Superior temporal gyrus (tissue), 1 donor: ENCODE measurements at regions not wholly inside any gene's neighbourhood (a gene's known extent, or its start where the extent isn't known, plus 50 kb on each side); places are given as distances from the start of the nearest gene placed in this dataset.
"Not testable (repeated sequence)": the region's sequence is repeated elsewhere in the genome, so short reads cannot be mapped to it uniquely, and the experiment has no call there.

Experiments used
- DNase-seq: peaks from one replicate; pipeline ENCODE4 v3.0.0-alpha.2; 2016; ENCODE audit errors: extremely low spot score

DNA sequence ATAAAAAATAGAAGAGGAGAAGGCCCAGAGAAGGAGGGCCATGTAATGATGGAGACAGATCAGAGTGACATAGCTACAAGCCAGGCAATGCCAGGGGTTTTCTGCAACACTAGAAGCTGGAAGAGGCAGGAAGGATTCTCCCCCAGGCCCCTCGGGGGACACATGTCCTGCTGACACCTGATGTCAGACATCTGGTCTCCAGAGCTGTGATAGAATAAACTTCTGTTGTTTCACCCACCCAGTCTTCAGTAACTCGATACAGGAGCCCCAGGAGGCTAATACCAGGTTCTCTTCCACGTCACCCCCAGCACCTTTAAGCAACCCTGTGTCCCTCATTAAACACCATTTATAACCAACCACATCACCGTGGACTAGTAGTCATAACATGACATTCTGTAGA is 94.9 kb downstream of the TMEM130 start:
- DNase-seq = no peak

DNA sequence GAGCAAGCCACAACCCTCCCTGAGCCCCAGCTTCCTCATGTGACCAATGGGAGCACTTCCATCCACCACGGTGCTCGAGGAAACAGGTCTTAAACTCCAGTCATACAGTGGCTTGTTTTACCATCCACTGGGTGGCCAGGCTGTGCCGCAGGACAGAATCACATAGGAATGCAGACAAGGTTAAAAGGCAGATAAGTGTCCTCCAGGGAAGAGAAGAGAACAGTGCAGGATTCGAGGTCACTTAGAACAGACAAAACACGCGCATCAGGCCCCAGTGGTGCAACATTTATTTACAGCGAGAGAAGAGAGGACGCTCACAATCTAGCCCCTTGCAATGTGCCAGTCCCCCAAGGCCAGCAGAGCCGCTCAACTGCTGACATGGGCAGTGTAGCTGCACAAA is 92.8 kb downstream of the TMEM130 start:
- no peak for DNase-seq

DNA sequence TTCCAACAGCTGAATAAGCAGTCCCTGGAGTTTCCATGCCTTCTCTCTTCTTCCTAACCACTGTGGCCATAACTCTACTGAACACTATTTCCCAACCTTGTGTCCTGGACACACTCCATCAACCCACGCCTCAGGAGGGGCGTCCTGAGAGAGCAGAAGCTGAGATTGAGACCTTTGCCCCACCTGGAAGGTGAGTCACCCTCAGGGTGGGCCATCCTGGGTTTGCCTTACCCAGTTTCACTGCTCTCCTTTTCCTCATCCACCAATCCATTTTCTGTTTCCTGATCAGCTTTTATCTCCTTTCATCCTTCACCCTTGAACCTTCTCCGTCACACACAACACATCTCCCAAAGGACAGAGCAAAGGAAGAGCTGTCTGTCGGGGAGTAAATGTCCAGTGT is 91.4 kb downstream of the TMEM130 start:
- no peak for DNase-seq

DNA sequence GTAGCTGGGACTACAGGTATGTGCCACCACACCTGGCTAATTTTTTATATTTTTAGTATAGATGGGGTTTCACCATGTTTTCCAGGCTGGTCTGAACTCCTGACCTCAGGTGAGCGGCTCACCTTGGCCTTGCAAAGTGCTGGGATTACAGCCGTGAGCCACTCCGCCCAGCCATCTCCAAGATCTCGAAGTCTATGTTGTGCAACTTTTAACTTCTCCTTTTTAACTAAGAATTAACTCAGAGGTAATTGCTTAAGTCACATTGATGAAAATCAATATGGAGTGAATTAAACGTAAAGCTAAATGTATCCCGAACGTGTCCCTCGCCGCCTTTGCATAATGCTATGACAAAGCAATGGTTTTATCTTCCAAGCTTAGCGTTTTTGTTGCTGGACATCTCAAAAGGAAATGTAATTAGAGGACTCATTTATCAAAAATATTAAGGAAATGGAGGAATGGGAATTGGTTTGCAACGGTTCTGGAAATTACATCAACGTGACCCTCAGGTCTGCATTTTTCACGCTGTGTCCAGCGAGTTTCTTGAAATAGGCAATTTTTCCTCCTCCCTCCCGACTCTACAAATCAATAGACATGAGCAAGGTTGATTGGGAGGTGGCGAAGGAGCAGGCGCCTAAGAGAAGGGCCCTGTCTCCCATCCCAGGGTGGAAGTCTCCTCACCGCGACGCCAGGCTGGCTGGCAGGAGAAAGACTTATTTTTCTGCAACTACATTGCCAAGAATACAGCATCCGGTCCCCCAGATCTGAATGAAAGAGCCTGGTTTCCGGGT is 89.8 kb downstream of the TMEM130 start:
- no peak for DNase-seq

DNA sequence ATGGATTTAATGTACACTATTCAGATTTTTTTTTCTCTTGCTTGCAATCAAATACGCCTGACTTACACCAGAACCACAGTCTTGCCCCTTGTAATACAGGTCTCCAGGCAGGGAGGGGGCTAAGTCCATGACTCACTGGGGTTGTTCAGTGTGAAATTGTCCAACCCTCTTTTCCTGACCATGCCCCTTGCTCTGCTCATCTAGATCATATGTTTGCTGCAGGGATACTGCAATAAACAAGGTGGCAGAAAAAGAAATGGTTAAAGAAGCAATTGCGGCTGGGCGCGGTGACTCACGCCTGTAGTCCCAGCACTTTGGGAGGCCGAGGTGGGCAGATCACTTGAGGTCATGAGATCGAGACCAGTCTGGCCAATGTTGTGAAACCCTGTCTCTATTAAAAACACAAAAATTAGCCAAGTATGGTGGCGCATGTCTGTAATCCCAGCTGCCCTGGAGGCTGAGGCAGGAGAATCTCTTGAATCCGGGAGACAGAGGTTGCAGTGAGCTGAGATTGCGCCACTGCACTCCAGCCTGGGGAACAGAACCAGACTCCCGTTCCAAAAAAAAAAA is 85.5 kb downstream of the TMEM130 start:
- DNase-seq = no peak

DNA sequence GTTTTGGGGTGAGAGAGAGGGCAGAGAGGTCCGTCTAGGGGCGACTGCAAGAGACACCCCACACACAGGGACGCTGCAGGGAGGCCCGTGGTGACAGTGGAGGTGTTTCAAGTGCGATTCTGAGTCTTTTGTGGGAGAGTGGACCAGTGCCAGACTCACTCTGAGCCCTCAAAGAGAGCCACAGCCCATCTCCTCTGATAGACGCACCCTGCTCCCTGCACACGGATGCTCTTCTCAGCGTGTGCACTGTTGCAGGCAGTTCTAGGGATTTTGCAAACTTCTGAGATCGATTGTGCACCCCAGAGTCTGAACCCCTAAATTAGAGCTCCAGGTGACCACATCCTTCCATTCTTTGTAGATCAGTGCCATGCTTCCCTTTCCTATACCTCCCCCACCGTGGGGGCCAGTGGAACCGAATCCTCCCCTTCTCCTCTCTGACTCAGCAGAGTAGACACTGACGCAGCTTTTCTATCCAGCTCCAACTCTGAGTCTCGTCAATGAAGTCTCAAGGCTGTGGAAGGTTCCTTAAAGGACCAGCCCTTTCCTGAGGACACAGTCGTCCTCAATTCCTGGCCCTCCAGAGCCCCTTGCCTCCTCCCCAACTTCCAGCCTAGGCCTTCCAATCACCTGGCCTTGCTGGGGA is 83.8 kb downstream of the TMEM130 start:
- DNase-seq = no peak

DNA sequence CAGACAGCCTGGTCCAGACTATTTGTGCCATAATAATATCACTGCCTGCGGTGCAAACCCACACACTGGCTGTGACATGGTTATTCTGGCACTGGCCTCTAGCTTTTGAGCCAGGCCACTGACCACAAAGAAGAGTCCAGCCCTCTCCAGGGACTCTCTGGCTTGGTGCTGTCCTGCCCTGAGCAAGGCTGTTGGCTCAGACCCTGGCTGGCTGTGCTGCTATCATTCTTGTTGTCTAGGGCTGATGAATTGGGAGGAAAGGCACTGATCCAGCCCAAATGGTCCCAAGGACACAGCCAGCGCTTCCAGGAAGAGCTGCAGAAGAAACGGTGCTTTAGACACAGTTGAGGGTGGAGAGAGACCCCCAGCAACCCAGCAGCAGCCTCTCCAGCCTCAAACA is 80.8 kb downstream of the TMEM130 start:
- DNase-seq = no peak

DNA sequence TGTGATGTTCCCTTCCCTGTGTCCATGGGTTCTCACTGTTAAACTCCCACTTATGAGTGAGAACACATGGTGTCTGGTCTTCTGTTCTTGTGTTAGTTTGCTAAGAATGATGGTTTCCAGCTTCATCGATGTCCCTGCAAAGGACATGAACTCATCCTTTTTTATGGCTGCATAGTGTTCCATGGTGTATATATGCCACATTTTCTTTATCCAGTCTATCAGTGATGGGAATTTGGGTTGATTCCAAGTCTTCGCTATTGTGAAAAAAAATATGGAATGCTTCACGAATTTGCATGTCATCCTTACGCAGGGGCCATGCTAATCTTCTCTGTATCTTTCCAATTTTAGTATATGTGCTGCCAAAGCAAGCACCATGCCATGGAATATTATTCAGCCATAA is 75.4 kb downstream of the TMEM130 start:
- not testable (repeated sequence) for DNase-seq

DNA sequence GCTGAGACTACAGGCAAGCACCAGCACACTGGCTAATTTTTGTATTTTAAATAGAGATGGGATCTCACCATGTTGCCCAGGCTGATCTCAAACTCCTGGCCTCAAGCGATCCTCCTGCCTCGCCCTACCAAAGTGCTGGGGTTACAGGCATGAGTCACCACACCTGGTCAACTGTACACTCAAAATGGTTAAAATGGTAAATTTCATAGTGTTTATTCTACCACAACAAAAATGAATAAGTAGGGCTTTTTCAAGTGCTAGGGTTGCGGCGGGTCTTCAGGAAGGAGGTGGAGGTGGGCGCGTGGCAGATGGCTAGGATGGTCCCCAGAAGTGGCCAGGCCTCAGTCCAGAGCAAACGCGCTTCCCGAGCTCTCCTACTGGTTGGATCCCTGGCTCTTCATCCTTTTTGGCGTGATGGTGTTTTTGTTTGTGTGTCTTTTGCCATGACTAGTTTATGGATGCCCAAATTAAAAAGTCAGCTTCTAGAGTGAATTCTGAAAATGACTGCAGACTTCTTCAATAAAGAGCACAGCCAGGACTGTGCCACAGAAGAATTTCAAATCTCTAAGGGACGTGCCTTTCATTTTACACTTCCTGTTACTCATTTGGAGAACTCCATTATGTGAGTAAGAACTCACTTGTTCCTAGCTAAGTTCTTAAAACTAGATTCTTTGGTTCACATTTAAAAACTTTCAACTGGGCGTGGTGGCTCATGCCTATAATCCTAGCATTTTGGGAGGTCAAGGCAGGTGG is 73.9 kb downstream of the TMEM130 start:
- no peak for DNase-seq
